ENCODE measurements at regions not wholly inside any gene's neighbourhood (a gene's known extent, or its start where the extent isn't known, plus 50 kb on each side); places are given as distances from the start of the nearest gene placed in this dataset.

- TF ChIP-seq CTCF (IDR thresholded peaks at IDR 0.05) (no peak), POLR2A (IDR thresholded peaks at IDR 0.05) (no peak)
Measured at GRCh38 chr2:38480617-38481016, 103.5 kb upstream of the ATL2 start.
